Liver (tissue), 8 donors: ENCODE measurements at regions not wholly inside any gene's neighbourhood (a gene's known extent, or its start where the extent isn't known, plus 50 kb on each side); places are given as distances from the start of the nearest gene placed in this dataset.
"Not testable (repeated sequence)": the region's sequence is repeated elsewhere in the genome, so short reads cannot be mapped to it uniquely, and the experiment has no call there.

ENCODE experiments used
- DNase-seq: peaks from one replicate; pipeline ENCODE4 v3.0.0-alpha.2; 2017; ENCODE audit warnings: low spot score
- H3K27ac ChIP-seq, 2 donors: one replicate each; pipeline ENCODE4 v1.7.0; 2013; ENCODE audit warnings: inconsistent platforms in 2 of 2, low read length in 2 of 2, control low read depth in 1 of 2, low read depth in 1 of 2, mild to moderate bottlenecking in 1 of 2
- H3K27me3 ChIP-seq, 4 donors: one replicate each; pipeline versions ENCODE4 v1.6.1 to v1.7.0; 2013; ENCODE audit warnings: low read length in 3 of 4, inconsistent platforms in 1 of 4, mild to moderate bottlenecking in 1 of 4, moderate library complexity in 1 of 4; ENCODE audit not compliant: control insufficient read depth in 4 of 4, insufficient read depth in 4 of 4
- H3K36me3 ChIP-seq, 4 donors: one replicate each; pipeline versions ENCODE4 v1.6.1 to v1.7.0; 2013; ENCODE audit warnings: low read length in 3 of 4, mild to moderate bottlenecking in 3 of 4, low read depth in 1 of 4, moderate library complexity in 1 of 4; ENCODE audit not compliant: control insufficient read depth in 4 of 4, insufficient read depth in 3 of 4
- H3K4me1 ChIP-seq, 4 donors: one replicate each; pipeline versions ENCODE4 v1.6.1 to v1.7.0; 2013; ENCODE audit warnings: low read length in 3 of 4, mild to moderate bottlenecking in 3 of 4, moderate library complexity in 1 of 4; ENCODE audit not compliant: control insufficient read depth in 4 of 4, insufficient read depth in 4 of 4
- H3K4me3 ChIP-seq, 3 donors: one replicate each; pipeline versions ENCODE4 v1.6.1 to v1.7.0; 2013; ENCODE audit warnings: low read length in 3 of 3, control low read depth in 1 of 3, low read depth in 1 of 3, mild to moderate bottlenecking in 1 of 3
- H3K9ac ChIP-seq, 2 donors: one replicate each; pipeline ENCODE4 v1.7.0; 2013; ENCODE audit warnings: low read length in 2 of 2, mild to moderate bottlenecking in 2 of 2, moderate library complexity in 2 of 2, control low read depth in 1 of 2, low read depth in 1 of 2
- H3K9me3 ChIP-seq, 4 donors: one replicate each; pipeline versions ENCODE4 v1.6.1 to v1.7.0; 2013; ENCODE audit warnings: low read length in 3 of 4; ENCODE audit not compliant: control insufficient read depth in 4 of 4
- CTCF ChIP-seq: fragments of 150-350 bp; IDR thresholded peaks from 2 replicates; pipeline ENCODE4 v1.5.1; 2017; ENCODE audit warnings: improper control_type of control experiment, low read depth, low read length; ENCODE audit not compliant: missing input control
- FOXA2 ChIP-seq: IDR thresholded peaks from 2 replicates; pipeline ENCODE4 v1.6.1; 2016; ENCODE audit warnings: antibody characterized with exemption
- GABPA ChIP-seq, 2 donors: IDR thresholded peaks in 1 of 2; conservative IDR thresholded peaks in 1 of 2; 2 replicates each; pipeline ENCODE4 v1.6.1; 2016; ENCODE audit warnings: antibody characterized with exemption in 2 of 2, mild to moderate bottlenecking in 1 of 2, moderate library complexity in 1 of 2
- HNF4A ChIP-seq, 2 donors: conservative IDR thresholded peaks; 2 replicates each; pipeline ENCODE4 v1.6.1; 2016; ENCODE audit warnings: antibody characterized with exemption in 2 of 2, mild to moderate bottlenecking in 2 of 2
- HNF4G ChIP-seq: IDR thresholded peaks from 2 replicates; pipeline ENCODE4 v1.6.1; 2016; ENCODE audit warnings: antibody characterized with exemption
- JUND ChIP-seq, 2 donors: IDR thresholded peaks; 2 replicates each; pipeline ENCODE4 v1.6.1; 2016; ENCODE audit warnings: antibody characterized with exemption in 2 of 2
- NR2F2 ChIP-seq: IDR thresholded peaks from 2 replicates; pipeline ENCODE4 v1.6.1; 2016; ENCODE audit warnings: antibody characterized with exemption
- RAD21 ChIP-seq, 2 donors: IDR thresholded peaks; 2 replicates each; pipeline ENCODE4 v1.6.1; 2016; ENCODE audit warnings: antibody characterized with exemption in 2 of 2, mild to moderate bottlenecking in 2 of 2
- TAF1 ChIP-seq: conservative IDR thresholded peaks from 2 replicates; pipeline ENCODE4 v1.6.1; 2016; ENCODE audit warnings: antibody characterized with exemption, mild to moderate bottlenecking
- YY1 ChIP-seq: IDR thresholded peaks from 2 replicates; pipeline ENCODE4 v1.6.1; 2016; ENCODE audit warnings: antibody characterized with exemption, mild to moderate bottlenecking
- ZBTB33 ChIP-seq: IDR thresholded peaks from 2 replicates; pipeline ENCODE4 v1.6.1; 2016; ENCODE audit warnings: antibody characterized with exemption
- WGBS: extraction: QIAGEN DNeasy Blood & Tissue Kit; methylation state at CpG from one replicate; pipeline ENCODE4 v1.1.7; 2013; 5-methylcytosine and 5-hydroxymethylcytosine counted together
- TF ChIP-seq, protein P1 (sequence below): IDR thresholded peaks from 2 replicates; pipeline ENCODE4 v1.6.1; 2016; ENCODE audit warnings: antibody characterized with exemption, mild to moderate bottlenecking
- TF ChIP-seq, protein P2 (sequence below): IDR thresholded peaks from 2 replicates; pipeline ENCODE4 v1.6.1; 2016; ENCODE audit warnings: antibody characterized with exemption
- donor health status: healthy.
- donor health status: healthy.
- donor health status: healthy.
- donor health status: healthy.
- donor health status: healthy.

DNA sequence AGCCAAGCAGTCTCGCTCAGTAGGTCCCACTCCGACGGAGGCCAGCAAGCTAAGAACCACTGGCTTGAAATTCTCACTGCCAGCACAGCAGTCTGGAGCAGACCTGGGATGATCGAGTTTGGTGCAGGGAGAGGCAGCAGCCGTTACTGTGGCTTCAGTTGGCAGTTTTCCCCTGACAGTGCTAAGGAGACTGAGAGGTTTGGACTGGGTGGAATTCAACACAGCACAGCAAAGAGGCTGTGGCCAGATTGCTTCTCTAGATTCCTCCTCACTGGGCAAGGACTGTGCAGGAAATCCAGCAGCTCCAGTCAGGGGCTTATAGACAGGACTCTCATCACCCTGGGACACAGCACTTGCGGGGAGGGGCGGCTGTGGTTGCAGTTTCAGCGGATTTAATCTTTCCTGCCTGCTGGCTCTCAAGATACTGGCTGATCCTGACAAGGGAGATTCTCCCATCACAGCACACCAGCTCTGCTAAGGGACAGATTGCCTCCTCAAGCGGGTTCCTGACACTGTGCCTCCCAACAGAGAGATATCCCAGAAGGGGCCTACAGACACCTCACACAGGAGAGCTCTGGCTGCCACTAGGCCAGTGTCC lies 122.1 kb downstream of the YIPF5 start:
- no peaks in the 10 kb centered on the region for H3K9me3 ChIP-seq
- no peak overlapping the region for H3K9ac ChIP-seq
- no peaks in the 10 kb centered on the region for H3K27me3 ChIP-seq
- no peaks in the 10 kb centered on the region for H3K4me1 ChIP-seq
- 61% methylated on average over 9 of the region's 9 CpGs for WGBS
- H3K4me3 ChIP-seq = no peak overlapping the region
- H3K36me3 ChIP-seq = no peaks in the 10 kb centered on the region
- H3K27ac ChIP-seq = no peak overlapping the region
- TF ChIP-seq HNF4A (conservative IDR thresholded peaks at IDR 0.05) (no peak), JUND (IDR thresholded peaks at IDR 0.05) (no peak), FOXA2 (no peak), GABPA (IDR thresholded peaks at IDR 0.05 in 1 of 2, conservative IDR thresholded peaks at IDR 0.05 in 1 of 2) (no peak), HNF4G (no peak), ZBTB33 (no peak), YY1 (no peak), RAD21 (IDR thresholded peaks at IDR 0.05) (no peak), TAF1 (no peak), CTCF (no peak), NR2F2 (no peak)
- TF ChIP-seq, protein P1, sequence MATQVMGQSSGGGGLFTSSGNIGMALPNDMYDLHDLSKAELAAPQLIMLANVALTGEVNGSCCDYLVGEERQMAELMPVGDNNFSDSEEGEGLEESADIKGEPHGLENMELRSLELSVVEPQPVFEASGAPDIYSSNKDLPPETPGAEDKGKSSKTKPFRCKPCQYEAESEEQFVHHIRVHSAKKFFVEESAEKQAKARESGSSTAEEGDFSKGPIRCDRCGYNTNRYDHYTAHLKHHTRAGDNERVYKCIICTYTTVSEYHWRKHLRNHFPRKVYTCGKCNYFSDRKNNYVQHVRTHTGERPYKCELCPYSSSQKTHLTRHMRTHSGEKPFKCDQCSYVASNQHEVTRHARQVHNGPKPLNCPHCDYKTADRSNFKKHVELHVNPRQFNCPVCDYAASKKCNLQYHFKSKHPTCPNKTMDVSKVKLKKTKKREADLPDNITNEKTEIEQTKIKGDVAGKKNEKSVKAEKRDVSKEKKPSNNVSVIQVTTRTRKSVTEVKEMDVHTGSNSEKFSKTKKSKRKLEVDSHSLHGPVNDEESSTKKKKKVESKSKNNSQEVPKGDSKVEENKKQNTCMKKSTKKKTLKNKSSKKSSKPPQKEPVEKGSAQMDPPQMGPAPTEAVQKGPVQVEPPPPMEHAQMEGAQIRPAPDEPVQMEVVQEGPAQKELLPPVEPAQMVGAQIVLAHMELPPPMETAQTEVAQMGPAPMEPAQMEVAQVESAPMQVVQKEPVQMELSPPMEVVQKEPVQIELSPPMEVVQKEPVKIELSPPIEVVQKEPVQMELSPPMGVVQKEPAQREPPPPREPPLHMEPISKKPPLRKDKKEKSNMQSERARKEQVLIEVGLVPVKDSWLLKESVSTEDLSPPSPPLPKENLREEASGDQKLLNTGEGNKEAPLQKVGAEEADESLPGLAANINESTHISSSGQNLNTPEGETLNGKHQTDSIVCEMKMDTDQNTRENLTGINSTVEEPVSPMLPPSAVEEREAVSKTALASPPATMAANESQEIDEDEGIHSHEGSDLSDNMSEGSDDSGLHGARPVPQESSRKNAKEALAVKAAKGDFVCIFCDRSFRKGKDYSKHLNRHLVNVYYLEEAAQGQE = no peak
- TF ChIP-seq, protein P2, sequence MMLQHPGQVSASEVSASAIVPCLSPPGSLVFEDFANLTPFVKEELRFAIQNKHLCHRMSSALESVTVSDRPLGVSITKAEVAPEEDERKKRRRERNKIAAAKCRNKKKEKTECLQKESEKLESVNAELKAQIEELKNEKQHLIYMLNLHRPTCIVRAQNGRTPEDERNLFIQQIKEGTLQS = no peak
- DNase-seq = no peak

GRCh38 chr5:144055391-144055790 lies 115.1 kb downstream of the YIPF5 start:
- H3K9ac ChIP-seq, H3K27ac ChIP-seq, H3K4me3 ChIP-seq, DNase-seq, H3K36me3 ChIP-seq, H3K9me3 ChIP-seq, H3K27me3 ChIP-seq, H3K4me1 ChIP-seq: not testable (repeated sequence)
- 90% methylated on average over 6 of the region's 6 CpGs for WGBS

DNA sequence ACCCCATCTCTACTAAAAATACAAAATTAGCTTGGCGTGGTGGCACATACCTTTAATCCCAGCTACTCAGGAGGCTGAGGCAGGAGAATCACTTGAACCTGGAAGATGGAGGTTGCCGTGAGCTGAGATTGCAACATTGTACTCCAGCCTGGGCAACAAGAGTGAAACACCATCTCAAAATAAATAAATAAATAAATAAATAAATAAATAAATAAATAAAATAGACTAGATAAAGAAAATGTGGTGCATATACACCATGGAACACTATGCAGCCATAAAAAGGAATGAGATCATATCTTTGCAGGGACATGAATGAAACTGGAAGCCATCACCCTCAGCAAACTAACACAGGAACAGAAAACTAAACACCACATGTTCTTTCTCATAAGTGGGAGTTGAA lies 110.4 kb downstream of the YIPF5 start:
- WGBS = 96% methylated on average over 2 of the region's 2 CpGs

More for the DNA sequence above, 110.4 kb downstream of the YIPF5 start:
- not testable (repeated sequence) for H3K4me3 ChIP-seq, H3K36me3 ChIP-seq, DNase-seq, H3K9ac ChIP-seq, H3K27me3 ChIP-seq, H3K27ac ChIP-seq, H3K4me1 ChIP-seq, H3K9me3 ChIP-seq
